Calu3 (cell line): ENCODE measurements at regions not wholly inside any gene's neighbourhood (a gene's known extent, or its start where the extent isn't known, plus 50 kb on each side); places are given as distances from the start of the nearest gene placed in this dataset.

Experiments
- BruUV-seq: library from RNA; stranded (reverse); fragments of 400-500 nt; replicated peaks from 2 replicates; lab custom pipeline; 2021; lab: Mats Ljungman, UMichigan
- CTCF ChIA-PET: fragments of 300-600 bp; sonication (Branson Sonifier 250); formaldehyde crosslinking; loops from one replicate; lab custom pipeline; 2022; ENCODE audit warnings: antibody characterized with exemption; lab: Charles Lee
- DNase-seq: peaks from one replicate; pipeline ENCODE4 v3.0.0; 2022
- H3K27ac Mint-ChIP-seq: one replicate; pipeline ENCODE4 v1.8.0; 2022; ENCODE audit warnings: mixed read lengths; ENCODE audit not compliant: unreplicated experiment
- H3K27me3 Mint-ChIP-seq: one replicate; pipeline ENCODE4 v1.8.0; 2022; ENCODE audit warnings: mixed read lengths; ENCODE audit not compliant: unreplicated experiment
- H3K36me3 Mint-ChIP-seq: one replicate; pipeline ENCODE4 v1.8.0; 2022; ENCODE audit warnings: mild to moderate bottlenecking, moderate library complexity, mixed read lengths; ENCODE audit not compliant: insufficient read depth, unreplicated experiment
- H3K4me1 Mint-ChIP-seq: one replicate; pipeline ENCODE4 v1.8.0; 2022; ENCODE audit warnings: mild to moderate bottlenecking, low read depth, mixed read lengths; ENCODE audit not compliant: unreplicated experiment
- H3K4me3 Mint-ChIP-seq: one replicate; pipeline ENCODE4 v1.8.0; 2022; ENCODE audit warnings: mild to moderate bottlenecking, low read depth, moderate library complexity, mixed read lengths; ENCODE audit not compliant: unreplicated experiment
- H3K9me3 Mint-ChIP-seq: one replicate; pipeline ENCODE4 v1.8.0; 2022; ENCODE audit warnings: low read depth, mixed read lengths; ENCODE audit not compliant: unreplicated experiment
- CTCF ChIP-seq: fragments of 200-600 bp; IDR thresholded peaks from one replicate; pipeline ENCODE4 v1.8.0; 2022; ENCODE audit warnings: antibody characterized with exemption; ENCODE audit not compliant: unreplicated experiment
- intact Hi-C: fragments of 100-400 bp; cut with micrococcal nuclease; formaldehyde crosslinking; loops from one replicate; pipeline ENCODE4 v1.10.0; 2022; ENCODE audit not compliant: unreplicated experiment

GRCh38 chrX:33543757-33544156, 332.4 kb upstream of the DMD start:
- Mint-ChIP-seq H3K4me3 (no peak overlapping the region), H3K36me3 (no peaks in the 10 kb centered on the region), H3K27ac (no peak overlapping the region), H3K4me1 (no peaks in the 10 kb centered on the region), H3K27me3 (no peaks in the 10 kb centered on the region), H3K9me3 (peaks cover 3% of the 10 kb centered on the region)
- DNase-seq, result no peak
- BruUV-seq, result no TSS peak
- CTCF ChIA-PET, result no interaction called here
- no peak for TF ChIP-seq CTCF
- intact Hi-C loops, result no loop called here
